GM12878 (cell line): ENCODE measurements at regions not wholly inside any gene's neighbourhood (a gene's known extent, or its start where the extent isn't known, plus 50 kb on each side); places are given as distances from the start of the nearest gene placed in this dataset.

Source experiments
- ATAC-seq: fragments of 200-7000 bp; cut with Tn5 transposase; 3 replicates; pipeline ENCODE4 v1.9.1; 2020; ENCODE audit warnings: mild to moderate bottlenecking, moderate library complexity
- BruUV-seq: library from RNA; stranded (reverse); fragments of 400-500 nt; replicated peaks from 2 replicates; lab custom pipeline; 2021; lab: Mats Ljungman, UMichigan
- CTCF ChIA-PET: fragments of 300-600 bp; sonication (Branson Sonifier 250); formaldehyde crosslinking; extraction: SDS; loops from one replicate; lab custom pipeline; 2021; ENCODE audit warnings: inconsistent platforms; lab: Yijun Ruan, JAX
- POLR2A ChIA-PET: fragments of 350-600 bp; formaldehyde crosslinking; extraction: SDS; loops from one replicate; lab custom pipeline; 2021; ENCODE audit warnings: inconsistent platforms; lab: Charles Lee
- RAD21 ChIA-PET: fragments of 300-600 bp; sonication (Branson Sonifier 250); formaldehyde crosslinking; loops from one replicate; lab custom pipeline; 2023; ENCODE audit warnings: antibody characterized with exemption; ENCODE audit not compliant: unreplicated experiment; lab: Charles Lee
- SMC1A ChIA-PET: fragments of 300-600 bp; sonication (Branson Sonifier 250); formaldehyde crosslinking; loops from one replicate; lab custom pipeline; 2023; ENCODE audit not compliant: unreplicated experiment, uncharacterized antibody; lab: Charles Lee
- DNase-seq: peaks from one replicate; pipeline ENCODE4 v3.0.0-alpha.2; 2011; ENCODE audit warnings: low read depth, low spot score
- FAIRE-seq: peaks from 3 replicates; lab custom pipeline; 2011; peaks lifted over from hg19 to GRCh38; lab: Jason Lieb, UNC
- H2AFZ ChIP-seq: 2 replicates; pipeline ENCODE4 v1.6.0; 2011; ENCODE audit warnings: low read depth, low read length, control low read depth; ENCODE audit not compliant: control insufficient read depth
- H3K27ac ChIP-seq: 2 replicates; pipeline ENCODE4 v1.5.1; 2011; ENCODE audit warnings: control low read depth; ENCODE audit not compliant: control insufficient read depth, insufficient read depth
- H3K27me3 ChIP-seq, 2 experiments: replicated peaks in 1 of 2; 2 replicates each; pipeline versions ENCODE4 v1.6.0 to v1.6.1; 2011; ENCODE audit warnings: low read length in 1 of 2; ENCODE audit not compliant: control insufficient read depth in 2 of 2, insufficient read depth in 2 of 2
- H3K36me3 ChIP-seq, 2 experiments: 2 replicates each; pipeline ENCODE4 v1.5.1; 2011; ENCODE audit warnings: low read length in 1 of 2; ENCODE audit not compliant: control insufficient read depth in 2 of 2, insufficient read depth in 2 of 2
- H3K4me1 ChIP-seq: 2 replicates; pipeline ENCODE4 v1.6.1; 2011; ENCODE audit warnings: mild to moderate bottlenecking, low read length, moderate library complexity, mixed read lengths; ENCODE audit not compliant: control insufficient read depth, insufficient read depth
- H3K4me2 ChIP-seq: 2 replicates; pipeline ENCODE4 v1.6.0; 2011; ENCODE audit warnings: control low read depth; ENCODE audit not compliant: control insufficient read depth, insufficient read depth
- H3K4me3 ChIP-seq: fragments of 200-600 bp; sonication (generic); 2 replicates; pipeline ENCODE4 v1.5.1; 2016
- H3K79me2 ChIP-seq: 2 replicates; pipeline ENCODE4 v1.6.0; 2011; ENCODE audit warnings: low read length; ENCODE audit not compliant: control insufficient read depth, insufficient read depth
- H3K9ac ChIP-seq: 2 replicates; pipeline ENCODE4 v1.8.0; 2011; ENCODE audit warnings: low read length, control low read depth, mixed read lengths; ENCODE audit not compliant: control insufficient read depth, insufficient read depth
- H3K9me3 ChIP-seq: replicated peaks from 3 replicates; pipeline ENCODE4 v1.5.1; 2011; ENCODE audit warnings: mild to moderate bottlenecking, low read length; ENCODE audit not compliant: control insufficient read depth, insufficient read depth
- H4K20me1 ChIP-seq: 2 replicates; pipeline ENCODE4 v1.6.0; 2011; ENCODE audit not compliant: control insufficient read depth, insufficient read depth
- CEBPZ ChIP-seq: fragments of 150-350 bp; IDR thresholded peaks from 2 replicates; pipeline ENCODE4 v1.6.1; 2016; ENCODE audit warnings: low read depth, low read length
- HDGF ChIP-seq: fragments of 450-650 bp; IDR thresholded peaks from 2 replicates; pipeline ENCODE4 v1.6.1; 2016; ENCODE audit warnings: antibody characterized with exemption
- WGBS: methylation state at CpG from one replicate; pipeline ENCODE4 v1.1.6; 2016; ENCODE audit warnings: low lambda C conversion rate; ENCODE audit not compliant: insufficient replicate concordance, insufficient coverage; ENCODE audit errors: missing lambda C conversion rate; 5-methylcytosine and 5-hydroxymethylcytosine counted together
- in situ Hi-C: fragments of 300-500 bp; cut with MboI; formaldehyde crosslinking; loops from 9 replicates; pipeline ENCODE4 v1.14.3; 2018; ENCODE audit warnings: mixed read lengths
- intact Hi-C: fragments of 100-400 bp; cut with micrococcal nuclease; formaldehyde crosslinking; loops from one replicate; pipeline ENCODE4 v1.14.2; 2022; ENCODE audit not compliant: unreplicated experiment

DNA sequence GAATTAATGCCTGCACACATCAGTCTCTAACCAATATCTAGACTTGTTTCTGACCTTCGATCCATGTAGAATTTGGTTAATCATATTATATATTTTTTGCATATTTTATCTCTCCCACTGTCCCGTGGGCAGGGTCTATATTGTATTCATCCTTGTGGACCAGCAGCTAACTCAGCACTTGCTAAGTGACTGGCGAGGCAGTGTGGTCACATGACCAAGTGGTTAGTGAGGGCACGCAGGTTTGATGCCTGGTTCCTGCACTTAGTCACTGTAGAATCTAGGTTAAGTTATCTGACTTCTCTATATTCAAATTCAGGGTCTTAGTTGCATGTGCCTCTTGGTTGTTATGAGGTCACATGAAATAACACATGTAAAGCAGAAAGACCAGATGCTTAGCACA, 120.5 kb downstream of the UBE2U start:
- in situ Hi-C loops: no loop called here
- H2AFZ ChIP-seq: no peak overlapping the region
- H4K20me1 ChIP-seq: no peaks in the 10 kb centered on the region
- H3K36me3 ChIP-seq: no peaks in the 10 kb centered on the region
- no peaks in the 10 kb centered on the region for H3K79me2 ChIP-seq
- no peak overlapping the region for H3K9ac ChIP-seq
- intact Hi-C loops: no loop called here
- SMC1A ChIA-PET: no interaction called here
- H3K9me3 ChIP-seq: no peaks in the 10 kb centered on the region
- WGBS: 12% methylated on average over 4 of the region's 4 CpGs
- ATAC-seq (no peak), DNase-seq (no peak), FAIRE-seq (no peak)
- no peaks in the 10 kb centered on the region for H3K4me1 ChIP-seq
- TF ChIP-seq CEBPZ: no peak
- no peak overlapping the region for H3K4me3 ChIP-seq
- CTCF ChIA-PET: no interaction called here
- no TSS peak for BruUV-seq
- no peaks in the 10 kb centered on the region for H3K27me3 ChIP-seq
- RAD21 ChIA-PET: no interaction called here
- H3K27ac ChIP-seq: no peak overlapping the region
- POLR2A ChIA-PET: no interaction called here
- H3K4me2 ChIP-seq: no peak overlapping the region

- TF ChIP-seq HDGF: no peak
- Histone ChIP-seq H3K4me3 (no peak overlapping the region), H3K9ac (no peak overlapping the region), H3K27ac (no peak overlapping the region), H3K9me3 (no peaks in the 10 kb centered on the region), H3K4me1 (no peaks in the 10 kb centered on the region), H3K27me3 (no peaks in the 10 kb centered on the region), H4K20me1 (no peaks in the 10 kb centered on the region), H3K79me2 (no peaks in the 10 kb centered on the region), H3K4me2 (no peak overlapping the region), H3K36me3 (no peaks in the 10 kb centered on the region), H2AFZ (no peak overlapping the region)
- in situ Hi-C loops (no loop called here), intact Hi-C loops (no loop called here)
- RAD21 ChIA-PET: no interaction called here
- WGBS: 80% methylated on average over 5 of the region's 5 CpGs
- FAIRE-seq (no peak), DNase-seq (no peak), ATAC-seq (no peak)
- SMC1A ChIA-PET: interaction anchor here (1.1 kb wide), 1 partner anchor 13 kb away, joined by 3 read pairs; no protein-coding TSS in a partner anchor
- CTCF ChIA-PET: no interaction called here
- no TSS peak for BruUV-seq
- POLR2A ChIA-PET: no interaction called here
Observed at GRCh38 chr1:64325856-64326255, 122.4 kb downstream of the UBE2U start.
